Gastroesophageal sphincter (tissue), 4 donors: ENCODE measurements at regions not wholly inside any gene's neighbourhood (a gene's known extent, or its start where the extent isn't known, plus 50 kb on each side); places are given as distances from the start of the nearest gene placed in this dataset.

Source experiments
- ATAC-seq: fragments of 150-250 bp; one replicate; pipeline ENCODE4 v1.9.1; 2016; ENCODE audit warnings: mild to moderate bottlenecking, moderate library complexity
- H3K27ac ChIP-seq, 4 donors: fragments of 200-600 bp; sonication (generic) in 3 of 4; 1 replicate in 3 of 4; 2 replicates in 1 of 4; pipeline ENCODE4 v1.5.1; 2016 to 2019
- H3K27me3 ChIP-seq: fragments of 200-600 bp; sonication (generic); one replicate; pipeline ENCODE4 v1.5.1; 2019
- H3K36me3 ChIP-seq, 2 donors: fragments of 200-600 bp; sonication (generic); one replicate each; pipeline ENCODE4 v1.5.1; 2019; ENCODE audit warnings: control low read depth in 1 of 2
- H3K4me1 ChIP-seq, 3 donors: fragments of 200-600 bp; sonication (generic); 1 replicate in 2 of 3; 2 replicates in 1 of 3; pipeline ENCODE4 v1.5.1; 2016 to 2019; ENCODE audit warnings: control low read depth in 2 of 3
- H3K4me3 ChIP-seq, 2 donors: fragments of 200-600 bp; sonication (generic); one replicate each; pipeline ENCODE4 v1.5.1; 2019; ENCODE audit warnings: mild to moderate bottlenecking in 1 of 2, moderate library complexity in 1 of 2
- H3K9me3 ChIP-seq, 3 donors: fragments of 200-600 bp; sonication (generic); one replicate each; pipeline ENCODE4 v1.5.1; 2017 to 2019; ENCODE audit warnings: control low read depth in 2 of 3
- EP300 ChIP-seq: sonication (generic); formaldehyde crosslinking; IDR thresholded peaks from one replicate; pipeline ENCODE4 v1.6.1; 2017; ENCODE audit warnings: antibody characterized with exemption, mild to moderate bottlenecking
- POLR2A ChIP-seq, 2 donors: fragments of 450-650 bp; IDR thresholded peaks; one replicate each; pipeline ENCODE4 v1.6.1; 2017; ENCODE audit warnings: antibody characterized with exemption in 2 of 2, mild to moderate bottlenecking in 2 of 2, moderate library complexity in 1 of 2
- POLR2AphosphoS5 ChIP-seq: sonication (generic); formaldehyde crosslinking; IDR thresholded peaks from one replicate; pipeline ENCODE4 v1.6.1; 2017; ENCODE audit warnings: antibody characterized with exemption
- WGBS, 2 donors: methylation state at CpG; one replicate each; pipeline ENCODE4 v1.1.5; 2018; ENCODE audit warnings: low coverage in 1 of 2; 5-methylcytosine and 5-hydroxymethylcytosine counted together
- TF ChIP-seq, protein P1 (sequence below), 4 experiments: fragments of 200-600 bp in 2 of 4; fragments of 450-650 bp in 2 of 4; sonication (generic) in 1 of 4; IDR thresholded peaks; one replicate each; pipeline ENCODE4 v1.5.1; 2017 to 2019; ENCODE audit warnings: antibody characterized with exemption in 4 of 4, mild to moderate bottlenecking in 2 of 4, moderate library complexity in 2 of 4

DNA sequence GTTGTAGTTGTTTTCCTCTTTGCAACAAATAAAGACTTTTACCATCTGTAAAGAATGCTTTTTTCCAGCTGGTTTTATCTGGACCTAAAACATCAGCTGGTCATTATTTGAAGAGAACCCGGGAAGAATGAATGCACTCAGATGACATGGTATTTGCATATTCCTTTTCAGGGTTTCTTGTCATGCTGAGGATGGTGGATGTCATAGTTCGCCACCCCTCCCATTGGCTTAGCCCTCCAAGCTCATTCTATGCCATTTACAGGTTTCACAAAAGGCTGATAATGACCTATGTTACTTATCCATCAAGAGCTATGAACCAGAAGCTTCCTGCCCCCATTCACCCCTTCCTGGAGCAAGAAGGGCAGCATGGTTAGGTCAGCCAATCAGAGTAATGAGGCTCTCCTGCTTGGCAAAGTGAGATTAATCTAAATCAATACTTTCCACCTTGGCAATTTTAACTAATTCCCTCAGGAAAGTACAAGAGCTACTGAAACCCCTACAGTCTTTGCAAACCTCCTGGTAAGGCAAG, 440.5 kb upstream of the TLE4 start:
- TF ChIP-seq, protein P1, sequence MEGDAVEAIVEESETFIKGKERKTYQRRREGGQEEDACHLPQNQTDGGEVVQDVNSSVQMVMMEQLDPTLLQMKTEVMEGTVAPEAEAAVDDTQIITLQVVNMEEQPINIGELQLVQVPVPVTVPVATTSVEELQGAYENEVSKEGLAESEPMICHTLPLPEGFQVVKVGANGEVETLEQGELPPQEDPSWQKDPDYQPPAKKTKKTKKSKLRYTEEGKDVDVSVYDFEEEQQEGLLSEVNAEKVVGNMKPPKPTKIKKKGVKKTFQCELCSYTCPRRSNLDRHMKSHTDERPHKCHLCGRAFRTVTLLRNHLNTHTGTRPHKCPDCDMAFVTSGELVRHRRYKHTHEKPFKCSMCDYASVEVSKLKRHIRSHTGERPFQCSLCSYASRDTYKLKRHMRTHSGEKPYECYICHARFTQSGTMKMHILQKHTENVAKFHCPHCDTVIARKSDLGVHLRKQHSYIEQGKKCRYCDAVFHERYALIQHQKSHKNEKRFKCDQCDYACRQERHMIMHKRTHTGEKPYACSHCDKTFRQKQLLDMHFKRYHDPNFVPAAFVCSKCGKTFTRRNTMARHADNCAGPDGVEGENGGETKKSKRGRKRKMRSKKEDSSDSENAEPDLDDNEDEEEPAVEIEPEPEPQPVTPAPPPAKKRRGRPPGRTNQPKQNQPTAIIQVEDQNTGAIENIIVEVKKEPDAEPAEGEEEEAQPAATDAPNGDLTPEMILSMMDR (IDR thresholded peaks at IDR 0.05): no peak
- TF ChIP-seq POLR2A (IDR thresholded peaks at IDR 0.05): no peak
- TF ChIP-seq EP300: no peak
- no peak for TF ChIP-seq POLR2AphosphoS5
- H3K9me3 ChIP-seq: no peaks in the 10 kb centered on the region
- no peak overlapping the region for H3K27ac ChIP-seq
- no peaks in the 10 kb centered on the region for H3K4me1 ChIP-seq
- H3K27me3 ChIP-seq: no peaks in the 10 kb centered on the region
- no peak for ATAC-seq
- WGBS, 2 donors: 75 to 100% methylated on average over 1 to 2 of the region's 2 CpGs
- no peak overlapping the region for H3K4me3 ChIP-seq
- no peaks in the 10 kb centered on the region for H3K36me3 ChIP-seq

DNA sequence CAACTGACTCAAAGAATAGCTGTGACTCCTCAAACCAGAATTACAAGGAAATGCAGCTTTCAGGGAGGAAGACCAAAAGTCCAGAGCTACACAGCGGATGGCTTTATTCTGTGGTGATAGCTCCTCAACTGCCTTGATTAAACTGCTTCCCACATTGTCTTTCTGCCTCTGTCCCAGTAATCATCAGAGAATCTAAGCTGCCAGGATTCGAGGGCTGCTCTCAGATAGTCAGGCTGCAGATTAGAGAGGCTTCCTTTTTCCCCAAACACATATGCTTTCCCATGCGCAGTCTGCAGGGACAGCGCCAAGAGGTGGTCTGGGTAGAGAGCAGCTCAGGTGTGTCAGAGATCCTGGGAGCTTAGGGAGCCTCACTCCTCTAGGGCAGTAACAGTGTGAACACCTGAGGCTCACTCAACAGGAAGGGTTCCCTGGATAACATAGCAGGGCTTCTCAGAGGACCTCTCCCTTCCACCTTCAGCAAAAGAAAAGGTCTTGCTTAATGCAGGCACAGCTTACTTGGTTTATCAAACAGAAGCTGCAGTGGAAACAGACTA, 439.9 kb upstream of the TLE4 start:
- H3K9me3 ChIP-seq: no peaks in the 10 kb centered on the region

DNA sequence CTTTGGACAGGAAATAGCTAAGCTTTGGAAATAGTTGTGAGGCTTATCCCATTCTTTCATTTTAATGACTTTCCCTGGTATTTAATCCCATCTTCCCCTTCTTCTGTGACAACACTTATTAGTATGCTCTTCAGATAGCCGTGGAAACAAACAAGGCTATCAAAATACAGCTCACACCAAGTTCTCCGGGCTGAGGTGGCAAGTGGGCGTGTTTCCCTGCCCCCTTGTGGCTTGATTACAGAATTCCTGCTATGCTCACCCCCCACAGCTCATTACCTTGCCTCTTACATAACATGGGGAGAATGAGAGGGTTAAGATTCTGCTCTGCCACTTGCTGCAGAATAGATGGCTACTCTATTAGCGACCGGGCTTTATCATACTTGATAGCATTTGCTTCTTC, 437.1 kb upstream of the TLE4 start:
- H3K4me3 ChIP-seq: no peak overlapping the region
- H3K27me3 ChIP-seq: no peaks in the 10 kb centered on the region
- TF ChIP-seq, protein P1 (IDR thresholded peaks at IDR 0.05): no peak
- 50 to 63% methylated on average over 3 to 5 of the region's 5 CpGs for WGBS, 2 donors
- no peak for ATAC-seq
- H3K27ac ChIP-seq: no peak overlapping the region
- H3K9me3 ChIP-seq: no peaks in the 10 kb centered on the region
- no peaks in the 10 kb centered on the region for H3K36me3 ChIP-seq
- H3K4me1 ChIP-seq: no peaks in the 10 kb centered on the region

More for the DNA sequence above, 439.9 kb upstream of the TLE4 start:
- Histone ChIP-seq H3K4me3 (no peak overlapping the region), H3K27me3 (no peaks in the 10 kb centered on the region), H3K4me1 (no peaks in the 10 kb centered on the region), H3K27ac (no peak overlapping the region), H3K36me3 (no peaks in the 10 kb centered on the region)
- TF ChIP-seq POLR2AphosphoS5: no peak
- TF ChIP-seq, protein P1 (IDR thresholded peaks at IDR 0.05): no peak
- TF ChIP-seq POLR2A (IDR thresholded peaks at IDR 0.05): no peak
- TF ChIP-seq EP300: no peak
- ATAC-seq: no peak
- 67 to 71% methylated on average over 1 to 3 of the region's 4 CpGs for WGBS, 2 donors

DNA sequence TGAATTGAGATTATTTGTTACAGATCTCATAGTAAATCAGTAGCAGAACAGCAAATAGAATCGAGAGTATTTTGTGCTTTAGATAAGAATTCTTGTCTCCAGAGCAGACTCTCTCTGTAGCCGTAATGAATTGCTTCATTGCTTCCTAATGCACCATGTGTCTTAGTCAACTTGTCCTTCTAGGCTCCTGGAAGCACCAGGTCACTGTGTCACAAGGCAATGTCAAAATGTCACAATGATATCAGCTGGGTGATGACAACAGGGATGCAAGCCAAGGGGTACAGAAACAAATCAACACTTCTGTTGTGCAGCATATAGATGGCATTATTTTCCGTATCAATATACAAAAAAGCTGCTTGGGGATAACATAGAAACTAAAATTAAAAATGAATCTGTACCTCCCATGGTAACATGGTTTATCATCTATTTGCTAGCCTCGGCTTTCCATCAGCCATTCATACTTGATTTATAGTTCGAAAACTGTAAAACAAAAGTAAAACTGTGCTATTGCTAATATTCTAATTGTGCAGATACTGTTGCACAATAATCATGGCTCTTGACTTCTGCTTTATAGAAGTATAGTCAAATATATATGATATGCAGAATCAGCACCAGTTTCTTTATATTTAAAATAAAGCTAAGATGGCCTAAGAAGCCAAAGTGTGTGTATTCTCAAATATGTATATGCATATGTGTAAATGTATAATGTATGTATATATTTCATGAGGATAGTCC, 435.9 kb upstream of the TLE4 start:
- Histone ChIP-seq H3K4me3 (no peak overlapping the region), H3K27ac (no peak overlapping the region), H3K27me3 (no peaks in the 10 kb centered on the region), H3K9me3 (no peaks in the 10 kb centered on the region), H3K36me3 (no peaks in the 10 kb centered on the region), H3K4me1 (no peaks in the 10 kb centered on the region)
- TF ChIP-seq EP300 (no peak), POLR2A (IDR thresholded peaks at IDR 0.05) (no peak), POLR2AphosphoS5 (no peak)
- TF ChIP-seq, protein P1 (IDR thresholded peaks at IDR 0.05): no peak
- no peak for ATAC-seq
- 88 to 92% methylated on average over 5 of the region's 5 CpGs for WGBS, 2 donors

DNA sequence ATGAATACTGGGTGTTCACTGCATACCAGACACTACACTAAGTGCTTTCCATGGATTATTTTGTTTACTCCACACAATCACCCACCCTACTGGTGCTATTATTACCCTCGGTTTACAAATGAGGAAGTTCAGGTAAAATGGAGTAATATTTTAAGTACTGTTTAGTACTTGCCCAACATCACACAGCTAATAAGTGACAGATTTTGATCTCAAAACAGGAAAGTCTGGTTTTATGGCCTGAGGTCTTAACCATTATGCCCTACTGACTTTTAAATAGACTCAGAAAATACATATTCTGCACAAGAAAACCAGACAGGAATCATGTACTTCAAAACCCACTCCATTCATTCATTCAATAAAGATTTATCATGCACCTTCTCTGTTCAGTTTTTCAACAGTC, 431.0 kb upstream of the TLE4 start:
- no peaks in the 10 kb centered on the region for H3K36me3 ChIP-seq
- 40 to 86% methylated on average over 1 of the region's 1 CpG for WGBS, 2 donors
- TF ChIP-seq POLR2A (IDR thresholded peaks at IDR 0.05): no peak
- TF ChIP-seq POLR2AphosphoS5: no peak
- TF ChIP-seq EP300: no peak
- TF ChIP-seq, protein P1 (IDR thresholded peaks at IDR 0.05): no peak
- no peaks in the 10 kb centered on the region for H3K9me3 ChIP-seq
- H3K27ac ChIP-seq: no peak overlapping the region
- H3K4me3 ChIP-seq: no peak overlapping the region
- no peaks in the 10 kb centered on the region for H3K27me3 ChIP-seq
- no peak for ATAC-seq
- H3K4me1 ChIP-seq: no peaks in the 10 kb centered on the region
